GM18519 (cell line): ENCODE measurements at regions not wholly inside any gene's neighbourhood (a gene's known extent, or its start where the extent isn't known, plus 50 kb on each side); places are given as distances from the start of the nearest gene placed in this dataset.
"Not testable (repeated sequence)": the region's sequence is repeated elsewhere in the genome, so short reads cannot be mapped to it uniquely, and the experiment has no call there.

ENCODE experiments used
- ATAC-seq: cut with Tn5 transposase; IDR thresholded peaks from one replicate; pipeline ENCODE4 v1.9.1; 2021; ENCODE audit warnings: mild to moderate bottlenecking, moderate library complexity; ENCODE audit not compliant: unreplicated experiment, low FRiP score

DNA sequence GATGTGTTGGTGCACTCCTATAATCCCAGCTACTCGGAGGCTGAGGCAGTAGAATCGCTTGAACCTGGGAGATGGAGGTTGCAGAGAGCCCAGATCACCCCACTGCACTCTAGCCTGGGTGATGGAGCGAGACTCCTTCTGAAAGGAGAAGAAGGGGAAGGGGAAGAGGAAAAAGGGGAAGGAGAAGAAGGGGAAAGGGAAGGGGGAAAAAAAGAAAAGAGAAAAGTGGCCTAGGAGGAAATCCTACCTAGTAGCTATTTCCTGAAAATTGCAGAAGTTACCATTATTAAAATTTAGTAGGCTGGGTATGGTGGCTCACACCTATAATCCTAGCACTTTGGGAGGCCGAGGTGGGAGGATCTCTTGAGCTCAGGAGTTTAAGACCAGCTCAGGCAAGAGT is 67.4 kb downstream of the ARRDC3 start:
- ATAC-seq: no peak

DNA sequence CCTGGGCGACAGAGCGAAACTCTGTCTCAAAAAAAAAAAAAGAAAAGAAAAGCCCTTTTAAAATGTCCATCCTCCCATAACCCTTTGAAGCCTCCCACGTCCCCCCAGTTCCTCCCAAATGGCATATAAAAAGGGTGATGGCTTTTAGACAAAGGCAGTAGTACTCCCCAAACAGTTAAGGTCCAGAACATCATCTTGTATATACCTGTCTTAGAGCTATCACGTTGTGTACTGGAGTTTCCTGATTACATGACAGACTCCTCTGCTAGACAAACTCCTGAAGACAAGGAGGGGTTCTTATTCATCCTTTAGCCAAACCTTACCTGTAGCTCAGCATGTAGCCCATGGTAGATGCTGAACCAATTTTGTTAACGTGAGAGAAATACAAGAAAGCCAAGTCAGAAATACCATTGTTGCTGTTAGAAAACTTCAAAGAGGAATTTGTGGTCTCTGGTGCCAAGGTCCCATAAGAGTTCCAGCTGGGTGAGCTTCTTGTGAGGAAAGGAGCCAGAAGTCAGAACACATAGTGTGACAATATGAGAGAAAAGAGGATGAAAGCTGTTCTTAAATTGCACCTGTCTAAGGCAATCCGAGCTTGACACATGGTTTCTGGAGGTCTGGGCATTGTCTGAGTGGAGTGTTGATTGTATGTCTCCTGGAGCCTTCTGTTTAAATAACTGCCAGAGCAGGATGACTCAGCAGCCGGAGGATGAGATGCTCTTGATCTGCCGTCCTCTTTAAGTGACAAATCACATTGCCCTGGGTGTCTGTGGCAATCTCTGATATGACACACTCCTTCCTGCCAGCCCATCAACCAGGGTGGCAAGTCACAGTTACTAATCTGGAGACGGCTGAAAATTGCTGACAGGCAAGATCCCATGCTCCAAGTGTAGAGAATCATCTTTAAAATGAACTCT is 69.1 kb downstream of the ARRDC3 start:
- peak; percentile 62 for ATAC-seq

DNA sequence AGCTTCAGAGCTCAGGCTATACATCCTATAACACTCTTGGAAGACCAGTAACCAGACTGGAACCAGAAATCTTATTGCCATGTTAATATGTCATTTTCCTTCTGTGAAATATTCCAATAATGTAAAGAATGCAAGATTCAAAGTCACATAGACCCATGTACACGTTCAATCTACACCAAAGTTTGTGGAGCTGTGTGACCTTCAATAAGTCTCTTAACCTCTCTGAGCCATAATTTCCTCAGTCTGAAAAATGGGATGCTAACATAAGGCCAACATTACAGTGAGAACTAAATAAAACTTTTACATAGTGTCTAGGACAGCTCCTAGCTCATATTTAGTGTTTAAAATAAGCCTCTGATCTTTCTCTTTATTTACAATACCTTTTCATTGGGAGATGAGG is 70.4 kb downstream of the ARRDC3 start:
- ATAC-seq: no peak

DNA sequence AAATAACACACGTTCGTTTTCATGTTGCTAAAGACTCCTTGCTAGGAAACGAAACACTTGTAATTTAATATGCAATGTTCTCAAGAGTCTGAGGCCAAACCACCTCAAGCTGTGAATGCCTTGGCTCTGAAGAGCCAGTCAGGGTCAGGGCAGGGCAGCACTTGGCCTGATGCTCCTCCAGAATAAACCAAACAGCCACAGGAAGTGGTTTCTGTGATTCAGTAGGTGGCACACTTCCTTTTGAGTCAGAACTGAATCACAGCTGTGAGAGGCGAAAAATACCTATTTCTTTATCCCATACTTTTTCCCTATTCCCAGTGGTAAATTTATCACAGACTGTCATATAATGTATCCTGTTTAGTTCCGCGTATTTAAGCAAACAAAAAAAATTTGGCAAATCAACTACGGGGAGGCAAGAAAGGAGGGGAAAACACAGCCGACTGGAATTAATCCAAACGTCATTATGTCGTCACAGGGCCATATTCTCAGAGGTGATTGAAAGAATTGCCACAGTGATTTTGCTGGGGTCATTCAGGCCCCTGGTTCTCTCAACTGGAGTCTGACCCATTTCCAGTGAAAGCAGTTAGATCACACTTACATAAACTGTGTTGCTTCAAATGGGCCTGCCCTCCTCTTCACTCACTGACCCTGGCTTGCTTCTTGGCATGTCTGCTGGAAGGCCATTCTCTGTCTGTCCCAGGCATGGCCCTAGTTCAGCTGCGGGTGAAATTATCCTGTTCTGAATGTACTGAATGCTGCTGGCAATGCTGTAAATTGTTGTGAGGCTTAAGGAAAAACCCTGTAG is 71.2 kb downstream of the ARRDC3 start:
- ATAC-seq: peak; percentile 82

DNA sequence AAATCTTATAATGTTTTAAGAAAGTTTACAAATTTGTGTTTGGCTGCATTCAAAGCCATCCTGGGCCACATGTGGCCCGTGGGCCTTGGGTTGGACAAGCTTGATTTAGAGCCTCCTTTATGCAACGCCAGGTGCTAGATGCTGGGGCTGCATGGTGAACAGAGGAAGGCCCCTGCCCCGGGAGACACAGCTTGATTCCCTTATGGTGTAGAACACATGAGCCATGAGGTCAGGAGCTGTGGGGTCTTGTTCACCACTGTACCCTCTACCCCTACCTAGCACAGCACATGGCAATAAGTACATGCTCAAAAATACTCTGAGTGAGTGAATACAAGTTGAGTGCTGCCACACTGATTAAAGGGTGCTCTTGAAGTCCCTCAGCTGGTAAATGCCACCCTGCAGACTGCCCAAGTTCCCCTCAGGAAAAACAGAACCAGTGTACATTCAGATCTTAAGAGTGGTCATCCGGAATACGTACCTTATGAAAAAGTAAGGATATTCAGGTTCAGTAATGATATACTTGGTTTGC is 71.9 kb downstream of the ARRDC3 start:
- no peak for ATAC-seq

DNA sequence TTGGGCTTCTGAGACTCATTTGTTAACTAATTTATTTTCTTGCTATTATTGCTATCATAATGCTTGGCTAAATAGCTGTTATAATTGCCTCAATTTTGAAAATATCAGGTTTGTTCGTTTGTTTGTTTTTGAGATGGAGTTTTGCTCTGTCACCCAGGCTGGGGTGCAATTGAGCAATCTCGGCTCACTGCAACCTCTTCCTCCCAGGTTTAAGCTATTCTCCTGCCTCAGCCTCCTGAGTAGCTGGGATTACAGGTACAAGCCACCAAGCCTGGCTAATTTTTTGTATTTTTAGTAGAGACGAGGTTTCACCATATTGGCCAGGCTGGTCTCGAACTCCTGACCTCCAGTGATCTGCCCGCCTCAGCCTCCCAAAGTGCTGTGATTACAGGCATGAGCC is 75.0 kb downstream of the ARRDC3 start:
- not testable (repeated sequence) for ATAC-seq

DNA sequence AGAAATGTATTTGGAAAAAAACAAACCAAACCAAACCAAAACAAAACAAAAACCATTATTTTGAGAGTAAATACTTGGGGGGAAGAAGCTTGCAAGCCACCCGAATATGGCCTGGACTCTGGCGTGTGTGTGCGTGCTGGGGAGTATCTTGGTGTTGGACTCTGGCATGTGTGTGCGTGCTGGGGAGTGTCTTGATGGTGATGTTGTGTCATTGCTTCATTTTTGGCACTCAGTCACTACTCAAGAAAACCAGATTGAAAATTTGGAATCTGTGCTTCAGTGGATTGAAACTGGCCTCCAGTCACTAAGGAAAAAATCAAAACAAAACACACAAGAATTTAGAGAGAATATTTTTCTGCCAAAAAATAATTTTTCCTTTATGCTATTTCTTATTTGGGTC is 76.1 kb downstream of the ARRDC3 start:
- ATAC-seq: no peak

DNA sequence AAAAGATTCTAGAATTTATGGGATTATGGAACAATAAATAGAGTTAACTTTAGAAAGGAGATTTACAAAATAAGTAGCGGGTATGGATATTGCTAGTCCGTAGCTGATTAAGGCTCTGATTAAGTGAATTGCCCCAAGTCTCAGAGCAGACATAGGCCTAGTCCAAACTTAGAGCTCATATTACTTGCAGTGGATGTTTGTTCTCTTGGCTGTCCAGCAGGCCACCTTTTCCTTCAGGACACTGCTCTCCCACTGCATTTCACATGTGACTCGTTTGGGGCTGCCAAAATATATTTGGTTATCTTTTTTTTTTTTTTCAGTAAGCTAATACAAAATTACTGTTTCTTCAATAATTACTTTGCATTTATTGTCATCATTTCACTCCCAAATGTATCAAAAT is 76.6 kb downstream of the ARRDC3 start:
- no peak for ATAC-seq

DNA sequence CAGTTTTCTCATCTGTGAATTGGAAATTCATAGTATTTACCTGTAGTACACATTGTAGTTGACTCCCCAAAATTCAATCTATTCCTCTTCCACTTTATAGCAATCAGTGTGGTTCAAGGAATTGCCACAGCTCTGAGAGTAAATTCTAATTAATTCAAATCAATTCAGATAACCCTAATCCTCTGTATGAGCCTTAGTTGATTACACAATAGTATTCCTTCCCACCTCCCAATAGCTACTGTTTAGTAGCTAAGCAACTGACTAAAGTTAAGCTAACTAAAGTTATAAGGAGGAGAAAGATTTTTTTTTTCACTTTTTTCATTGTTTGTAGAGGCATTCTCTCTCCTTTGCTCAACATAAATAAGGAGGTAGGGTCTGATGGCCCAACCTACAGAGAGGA is 77.5 kb downstream of the ARRDC3 start:
- no peak for ATAC-seq

DNA sequence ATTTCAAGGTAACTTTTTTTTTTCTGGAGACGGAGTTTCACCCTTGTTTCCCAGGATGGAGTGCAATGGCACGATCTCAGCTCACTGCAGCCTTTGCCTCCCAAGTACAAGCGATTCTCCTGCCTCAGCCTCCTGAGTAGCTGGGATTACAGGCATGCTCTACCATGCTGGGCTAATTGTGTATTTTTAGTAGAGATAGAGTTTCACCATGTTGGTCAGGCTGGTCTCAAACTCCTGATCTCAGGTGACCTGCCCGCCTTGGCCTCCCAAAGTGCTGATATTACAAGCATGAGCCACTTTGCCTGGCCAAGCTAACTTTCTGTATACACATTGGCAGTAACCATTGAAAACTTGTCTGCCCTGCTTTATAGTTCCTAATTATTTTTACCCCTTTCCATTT is 79.1 kb downstream of the ARRDC3 start:
- not testable (repeated sequence) for ATAC-seq

DNA sequence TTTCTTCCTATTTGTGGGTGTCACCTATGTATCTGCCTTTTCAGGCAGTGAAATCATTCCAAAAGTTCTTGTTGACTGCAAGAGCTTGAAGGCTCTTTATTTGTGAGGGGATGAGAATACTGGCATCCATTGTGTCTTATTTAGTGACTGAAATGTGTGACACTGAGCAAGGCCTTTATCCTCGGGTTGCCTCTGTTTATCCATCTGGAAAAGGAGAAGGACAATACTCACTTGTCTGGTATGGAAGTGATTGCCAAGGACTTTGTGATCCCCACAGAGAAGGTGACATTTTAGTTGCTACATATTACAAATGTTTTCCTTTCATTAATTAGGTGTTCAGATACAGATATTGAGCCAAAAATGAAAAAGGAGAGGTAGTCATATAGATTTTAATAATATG is 80.2 kb downstream of the ARRDC3 start:
- no peak for ATAC-seq

DNA sequence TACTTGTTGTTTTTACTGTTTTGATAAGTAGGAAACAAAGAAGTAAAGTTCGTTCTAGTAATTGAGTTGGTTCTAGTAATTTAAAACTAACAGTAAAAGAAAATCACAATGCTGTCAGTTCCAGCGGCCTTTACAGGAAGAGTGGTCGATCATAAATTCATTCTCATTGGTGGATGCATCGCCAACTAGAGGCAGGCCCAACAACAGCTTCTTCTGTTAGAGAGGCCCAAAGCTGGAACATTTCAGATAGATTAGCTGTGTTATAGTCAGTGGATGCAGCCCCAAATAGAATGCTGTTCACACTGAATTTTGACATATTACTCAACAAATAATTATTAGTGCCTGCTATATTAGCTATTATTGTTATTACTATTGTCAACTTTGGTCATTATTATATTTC is 80.8 kb downstream of the ARRDC3 start:
- ATAC-seq: no peak

DNA sequence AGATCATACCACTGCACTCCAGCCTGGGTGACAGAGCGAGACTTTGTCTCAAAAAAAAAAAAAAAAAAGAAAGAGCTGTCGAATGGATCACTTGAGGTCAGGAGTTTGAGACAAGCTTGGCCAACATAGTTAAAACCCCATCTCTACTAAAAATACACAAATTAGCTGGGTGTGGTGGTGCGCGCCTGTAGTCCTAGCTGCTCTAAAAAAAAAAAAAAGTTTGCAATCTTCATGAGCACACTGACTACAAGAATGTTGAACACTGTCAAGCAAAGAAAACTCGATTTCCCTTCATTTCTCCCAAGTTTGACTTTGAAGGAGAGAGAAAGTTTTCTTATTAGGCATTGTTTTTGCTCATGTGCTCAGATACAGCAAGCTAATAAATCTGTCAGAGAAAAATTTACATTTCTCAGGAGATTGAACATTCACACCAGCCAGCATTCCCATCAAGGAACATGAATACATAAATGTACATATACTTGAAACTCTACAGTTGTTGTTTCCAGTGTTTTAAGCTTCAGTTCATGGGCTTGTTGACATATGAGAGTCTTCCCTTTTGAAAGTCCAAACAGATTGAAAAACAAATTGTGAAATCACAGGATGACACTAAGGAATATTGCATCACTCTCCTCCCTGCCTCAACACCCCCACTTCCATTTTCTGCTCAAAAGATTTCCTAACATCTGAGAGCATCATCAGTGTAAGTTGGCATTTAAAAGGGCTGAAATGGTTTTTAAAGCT is 81.8 kb downstream of the ARRDC3 start:
- ATAC-seq: no peak

DNA sequence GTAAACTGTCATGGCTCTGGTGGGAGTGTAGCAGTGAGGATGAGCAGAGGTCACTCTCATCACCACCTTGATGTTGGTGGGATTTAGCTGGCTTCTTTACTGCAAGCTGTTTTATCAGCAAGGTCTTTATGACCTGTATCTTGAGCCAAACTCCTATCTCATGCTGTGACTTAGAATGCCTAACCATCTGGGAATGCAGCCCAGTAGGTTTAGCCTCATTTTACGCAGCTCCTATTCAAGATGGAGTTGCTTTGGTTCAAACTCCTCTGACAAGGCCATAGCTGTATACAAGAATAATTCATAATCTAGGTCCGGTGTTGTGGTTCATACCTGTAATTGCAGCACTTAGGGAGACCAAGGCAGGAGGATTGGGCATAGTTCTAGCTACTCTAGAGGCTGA is 85.1 kb downstream of the ARRDC3 start:
- ATAC-seq: no peak

DNA sequence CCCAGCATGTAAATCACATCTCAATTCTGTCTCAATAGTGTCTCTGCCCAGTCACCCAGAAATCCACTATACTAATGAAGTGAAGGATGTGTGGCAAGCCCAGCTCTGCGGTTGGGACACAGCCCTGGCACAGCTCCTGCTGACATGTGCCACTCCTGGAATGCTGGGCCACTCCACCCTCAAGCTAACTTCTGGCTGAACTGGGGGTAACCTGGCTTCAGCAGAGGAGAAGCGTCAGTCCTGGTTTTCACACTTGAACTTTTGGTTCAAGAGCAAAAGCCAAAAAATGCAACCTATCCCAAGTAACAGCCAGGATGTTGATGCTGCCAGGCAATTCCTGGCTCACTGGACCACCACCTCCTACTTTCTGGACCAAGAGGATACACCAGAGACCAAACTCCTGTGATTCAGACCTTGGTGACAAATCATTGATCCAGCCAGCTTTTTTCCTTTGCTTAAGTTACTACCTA is 86.4 kb downstream of the ARRDC3 start:
- no peak for ATAC-seq

DNA sequence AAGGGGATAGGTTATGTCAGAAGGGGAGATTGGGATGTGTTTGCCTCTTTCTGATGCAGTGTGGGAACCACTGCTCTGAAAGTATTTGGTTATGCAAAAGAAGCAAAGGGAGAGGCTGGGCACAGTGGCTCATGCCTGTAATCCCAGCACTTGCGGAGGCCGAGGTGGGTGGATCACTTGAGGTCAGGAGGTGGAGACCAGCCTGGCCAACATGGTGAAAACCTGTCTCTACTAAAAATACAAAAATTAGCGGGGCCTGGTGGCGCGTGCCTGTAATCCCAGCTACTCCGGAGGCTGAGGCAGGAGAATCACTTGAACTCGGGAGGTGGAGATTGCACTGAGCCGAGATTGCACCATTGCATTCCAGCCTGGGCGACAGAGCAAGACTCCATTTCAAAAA is 87.0 kb downstream of the ARRDC3 start:
- not testable (repeated sequence) for ATAC-seq

DNA sequence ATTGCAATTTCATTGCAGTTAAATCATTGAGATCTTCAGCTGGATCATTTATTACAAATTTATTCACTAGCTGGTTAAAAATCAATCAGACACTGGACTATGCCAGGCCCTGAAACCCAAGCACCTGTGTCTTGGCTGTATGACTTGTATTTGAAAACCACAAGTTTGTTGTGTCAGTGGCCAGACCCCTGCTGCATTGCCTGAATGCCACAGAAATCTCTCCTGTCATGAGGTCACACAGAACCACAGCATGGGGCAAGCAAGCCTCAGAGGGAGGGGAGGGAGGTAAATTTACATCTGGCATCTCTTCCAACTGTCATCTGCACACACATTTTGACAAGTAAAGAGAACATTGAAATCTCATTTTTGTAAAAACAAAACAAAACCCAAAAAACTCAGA is 90.0 kb downstream of the ARRDC3 start:
- peak; percentile 76 for ATAC-seq

DNA sequence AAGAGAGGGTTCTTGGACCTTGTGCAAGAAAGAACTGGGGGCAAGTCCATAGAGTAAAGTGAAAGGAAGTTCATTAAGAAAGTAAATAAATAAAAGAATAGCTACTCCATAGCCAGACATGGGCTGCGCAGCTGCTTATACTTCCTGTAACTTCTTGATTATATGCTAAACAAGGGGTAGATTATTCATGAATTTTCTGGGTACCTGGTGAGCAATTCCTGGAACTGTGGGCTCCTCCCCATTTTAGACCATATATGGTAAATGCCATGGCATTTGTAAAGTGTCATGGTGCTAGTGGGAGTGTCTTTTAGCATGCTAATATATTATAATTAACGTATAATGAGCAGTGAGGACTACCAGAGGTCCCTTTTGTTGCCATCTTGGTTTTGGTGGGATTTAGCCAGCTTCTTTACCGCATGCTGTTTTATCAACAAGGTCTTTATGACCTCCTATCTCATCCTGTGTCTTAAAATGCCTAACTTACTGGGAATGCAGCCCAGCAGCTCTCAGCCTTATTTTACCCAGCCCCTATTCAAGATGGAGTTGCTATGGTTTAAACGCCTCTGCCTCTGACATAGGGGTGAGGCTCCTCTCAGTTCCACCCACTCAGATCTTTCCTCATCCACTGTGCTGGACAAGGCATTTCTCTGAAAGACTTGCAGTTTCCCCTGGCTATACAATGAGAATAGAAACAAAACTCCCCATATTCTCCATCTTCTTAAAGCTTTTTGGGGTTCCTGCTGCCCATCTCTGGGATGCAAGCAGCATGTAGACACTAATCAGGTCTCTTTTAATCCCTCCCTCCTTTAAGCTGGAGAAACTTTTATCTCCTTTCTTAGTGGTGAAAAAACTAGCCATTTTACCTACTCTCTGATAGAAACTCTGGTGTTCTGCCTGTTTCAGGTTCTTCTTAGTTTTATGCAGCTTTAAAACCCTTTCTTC is 91.2 kb downstream of the ARRDC3 start:
- ATAC-seq: no peak

DNA sequence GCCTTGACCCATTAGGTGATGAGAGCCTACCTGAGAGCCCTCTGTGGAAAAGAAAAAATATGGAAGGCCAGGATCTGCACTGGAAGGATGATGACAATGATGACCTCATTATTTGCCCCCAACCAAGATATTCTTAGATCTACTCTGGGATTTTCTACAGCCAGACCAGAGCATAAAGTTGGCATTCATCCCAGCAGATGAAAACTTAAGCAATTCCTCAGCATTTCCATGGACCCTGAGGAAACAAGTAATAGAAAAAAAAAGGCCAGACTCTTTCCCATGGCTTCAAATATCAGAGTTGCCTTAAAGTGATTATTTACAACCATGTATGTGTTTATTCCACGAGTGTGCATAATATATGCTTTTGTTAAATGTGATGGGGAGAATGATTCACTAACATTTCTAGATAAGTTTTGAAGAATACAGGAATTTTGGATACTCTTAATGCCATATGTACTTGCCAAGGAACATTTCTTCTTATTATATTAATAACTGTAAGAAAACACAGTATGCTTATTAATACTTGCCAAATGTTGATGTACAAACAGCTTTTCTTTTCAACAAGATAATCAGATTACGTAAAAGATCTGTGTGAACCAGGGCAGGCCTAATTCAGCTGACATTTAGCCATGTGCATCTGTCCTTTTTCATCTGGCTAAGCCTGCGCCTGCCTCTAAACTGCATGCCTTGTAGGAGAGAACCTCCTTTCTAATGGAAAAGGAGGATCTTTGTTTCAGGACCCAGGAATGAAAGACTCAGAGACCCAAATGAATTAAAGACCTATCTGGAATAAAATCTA is 94.8 kb downstream of the ARRDC3 start:
- no peak for ATAC-seq
